B cell (primary cell): ENCODE measurements at regions not wholly inside any gene's neighbourhood (a gene's known extent, or its start where the extent isn't known, plus 50 kb on each side); places are given as distances from the start of the nearest gene placed in this dataset.

Experiments
- ATAC-seq: fragments of 200-7000 bp; cut with Tn5 transposase; one replicate; pipeline ENCODE4 v1.10.0; 2021; ENCODE audit warnings: low read depth, mild to moderate bottlenecking, moderate number of reproducible peaks, moderate library complexity
- CTCF ChIA-PET: fragments of 350-600 bp; sonication (Branson Sonifier 250); formaldehyde crosslinking; loops from one replicate; lab custom pipeline; 2021; ENCODE audit warnings: antibody characterized with exemption, inconsistent platforms; lab: Charles Lee
- POLR2A ChIA-PET: fragments of 350-600 bp; sonication (Branson Sonifier 250); formaldehyde crosslinking; loops from one replicate; lab custom pipeline; 2021; ENCODE audit warnings: antibody characterized with exemption; lab: Charles Lee
- DNase-seq: peaks from one replicate; pipeline ENCODE4 v3.0.0; 2013
- H2AFZ ChIP-seq: 2 replicates; pipeline ENCODE4 v1.6.1; 2012; ENCODE audit warnings: mild to moderate bottlenecking, low read depth, low read length; ENCODE audit not compliant: insufficient read depth, poor library complexity, severe bottlenecking
- H3K27ac ChIP-seq, 2 donors: 1 replicate in 1 of 2; 2 replicates in 1 of 2; pipeline ENCODE4 v1.5.1; 2012 to 2013; ENCODE audit warnings: low read length in 2 of 2, mild to moderate bottlenecking in 2 of 2, moderate library complexity in 1 of 2
- H3K27me3 ChIP-seq, 4 experiments: fragments of 200-600 bp in 1 of 4; sonication (generic) in 1 of 4; replicated peaks in 1 of 4; 1 replicate in 2 of 4; 2 replicates in 2 of 4; pipeline versions ENCODE4 v1.6.1 to v1.7.0; 2013 to 2016; ENCODE audit warnings: low read length in 3 of 4, mild to moderate bottlenecking in 2 of 4, mixed read lengths in 1 of 4, moderate library complexity in 1 of 4; ENCODE audit not compliant: insufficient read depth in 4 of 4, control insufficient read depth in 3 of 4; ENCODE audit errors: control extremely low read depth in 1 of 4
- H3K36me3 ChIP-seq, 2 experiments: replicated peaks in 1 of 2; 1 replicate in 1 of 2; 2 replicates in 1 of 2; pipeline versions ENCODE4 v1.6.1 to v1.7.1; 2013; ENCODE audit warnings: low read length in 1 of 2; ENCODE audit not compliant: insufficient read depth in 2 of 2, control insufficient read depth in 1 of 2; ENCODE audit errors: control extremely low read depth in 1 of 2, extremely low read depth in 1 of 2
- H3K4me1 ChIP-seq, 2 donors: fragments of 200-600 bp in 1 of 2; sonication (generic) in 1 of 2; 1 replicate in 1 of 2; 2 replicates in 1 of 2; pipeline versions ENCODE4 v1.5.1 to v1.6.1; 2013 to 2017; ENCODE audit warnings: low read length in 2 of 2; ENCODE audit not compliant: control insufficient read depth in 2 of 2, insufficient read depth in 2 of 2
- H3K4me2 ChIP-seq: replicated peaks from 2 replicates; pipeline ENCODE3; 2012; ENCODE audit warnings: mild to moderate bottlenecking, low read depth, low read length; ENCODE audit not compliant: poor library complexity, severe bottlenecking
- H3K4me3 ChIP-seq, 5 experiments: fragments of 200-600 bp in 1 of 5; sonication (generic) in 1 of 5; 1 replicate in 3 of 5; 2 replicates in 2 of 5; pipeline versions ENCODE4 v1.5.1 to v1.7.0; 2011 to 2016; ENCODE audit warnings: low read length in 4 of 5, mild to moderate bottlenecking in 4 of 5, low read depth in 2 of 5, control low read depth in 1 of 5, moderate library complexity in 1 of 5; ENCODE audit not compliant: insufficient read depth in 1 of 5; ENCODE audit errors: control extremely low read depth in 1 of 5, extremely low read depth in 1 of 5
- H3K79me2 ChIP-seq: fragments of 200-600 bp; sonication (generic); one replicate; pipeline ENCODE4 v1.6.0; 2016; ENCODE audit warnings: low read length; ENCODE audit not compliant: control insufficient read depth, insufficient read depth
- H3K9ac ChIP-seq: fragments of 200-600 bp; sonication (generic); 2 replicates; pipeline ENCODE4 v1.6.1; 2017; ENCODE audit warnings: mild to moderate bottlenecking, low read length, moderate library complexity
- H3K9me3 ChIP-seq, 3 donors: one replicate each; pipeline versions ENCODE4 v1.6.1 to v1.7.1; 2013; ENCODE audit warnings: low read length in 2 of 3; ENCODE audit not compliant: control insufficient read depth in 2 of 3, insufficient read depth in 1 of 3; ENCODE audit errors: control extremely low read depth in 1 of 3
- H4K20me1 ChIP-seq: 2 replicates; pipeline ENCODE4 v1.6.0; 2012; ENCODE audit warnings: mild to moderate bottlenecking, low read length; ENCODE audit not compliant: insufficient read depth, control insufficient read depth, poor library complexity, severe bottlenecking
- H3K27ac Mint-ChIP-seq: one replicate; pipeline ENCODE4 v1.8.0; 2021; ENCODE audit warnings: mixed read lengths
- H3K27me3 Mint-ChIP-seq: one replicate; pipeline ENCODE4 v1.8.0; 2021; ENCODE audit warnings: mixed read lengths
- H3K4me1 Mint-ChIP-seq: one replicate; pipeline ENCODE4 v1.8.0; 2021; ENCODE audit warnings: mixed read lengths
- H3K4me3 Mint-ChIP-seq: one replicate; pipeline ENCODE4 v1.8.0; 2021; ENCODE audit warnings: mixed read lengths
- H3K9me3 Mint-ChIP-seq: one replicate; pipeline ENCODE4 v1.8.0; 2022; ENCODE audit warnings: mixed read lengths; ENCODE audit not compliant: insufficient read depth
- EZH2 ChIP-seq: IDR thresholded peaks from 2 replicates; pipeline ENCODE4 v1.6.1; 2012; ENCODE audit warnings: borderline replicate concordance, low read depth, mild to moderate bottlenecking, moderate library complexity, low read length; ENCODE audit not compliant: insufficient read depth, poor library complexity, severe bottlenecking
- WGBS: methylation state at CpG from one replicate; pipeline ENCODE4 v1.1.5; 2013; ENCODE audit warnings: missing lambda C conversion rate; ENCODE audit not compliant: insufficient coverage; 5-methylcytosine and 5-hydroxymethylcytosine counted together
- intact Hi-C: fragments of 100-400 bp; cut with micrococcal nuclease; formaldehyde crosslinking; loops from one replicate; pipeline ENCODE4 v1.10.0; 2022
- TF ChIP-seq, protein P1 (sequence below): fragments of 200-600 bp; IDR thresholded peaks from one replicate; pipeline ENCODE4 v1.8.0; 2022; ENCODE audit warnings: antibody characterized with exemption, mild to moderate bottlenecking

DNA sequence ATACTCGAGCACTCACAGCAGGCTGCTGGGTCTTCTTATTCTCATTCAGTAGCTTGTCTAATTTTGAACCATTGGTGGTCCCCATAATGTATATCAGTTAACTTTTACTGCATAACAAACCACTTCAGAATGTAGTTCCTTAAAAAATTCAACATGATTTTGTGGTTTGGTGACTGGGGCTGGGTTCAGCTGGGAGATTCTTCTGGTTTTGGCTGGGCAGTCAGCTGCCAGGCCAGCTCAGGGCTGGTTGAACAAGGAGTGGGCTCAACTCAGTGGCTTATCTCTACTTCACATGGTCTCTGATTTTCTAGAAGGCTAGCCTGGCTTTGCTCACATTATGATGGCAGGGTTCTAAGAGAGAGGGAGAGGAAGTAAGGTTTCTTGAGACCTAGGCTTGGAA, 292.4 kb upstream of the CHD6 start:
- H3K27me3 Mint-ChIP-seq: no peaks in the 10 kb centered on the region
- no peak overlapping the region for H2AFZ ChIP-seq
- no peak for DNase-seq

DNA sequence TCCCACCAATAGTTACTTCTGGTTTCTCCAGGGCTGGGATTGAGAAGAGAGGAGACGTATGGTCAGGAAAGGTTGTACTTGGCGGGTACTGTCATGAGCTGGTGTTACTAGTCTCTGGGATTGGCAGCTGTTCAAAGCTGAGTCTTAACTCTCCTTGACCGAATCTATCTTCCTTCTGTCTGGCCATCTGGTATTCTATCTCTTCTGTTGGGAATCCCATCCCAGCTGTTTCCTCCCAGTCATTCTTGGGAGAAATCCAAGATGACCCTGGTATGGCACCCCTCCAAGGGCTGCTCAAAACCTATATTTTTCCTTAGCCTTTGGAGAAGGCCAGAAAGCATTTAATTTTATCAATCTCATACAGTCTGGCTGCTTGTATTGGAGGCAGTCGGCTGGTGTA, 287.0 kb upstream of the CHD6 start:
- DNase-seq (no peak), ATAC-seq (no peak)
- Histone ChIP-seq H3K9me3 (no peaks in the 10 kb centered on the region), H3K9ac (no peak overlapping the region), H3K4me1 (no peaks in the 10 kb centered on the region), H2AFZ (no peak overlapping the region), H3K4me2 (no peak overlapping the region), H4K20me1 (no peaks in the 10 kb centered on the region), H3K79me2 (no peaks in the 10 kb centered on the region), H3K36me3 (no peaks in the 10 kb centered on the region), H3K4me3 (no peak overlapping the region), H3K27me3 (no peaks in the 10 kb centered on the region), H3K27ac (no peak overlapping the region)
- no peak overlapping the region for H3K27ac Mint-ChIP-seq
- CTCF ChIA-PET: no interaction called here
- no peak overlapping the region for H3K4me3 Mint-ChIP-seq
- no peaks in the 10 kb centered on the region for H3K4me1 Mint-ChIP-seq
- POLR2A ChIA-PET: no interaction called here
- intact Hi-C loops: no loop called here
- no peaks in the 10 kb centered on the region for H3K9me3 Mint-ChIP-seq
- H3K27me3 Mint-ChIP-seq: no peaks in the 10 kb centered on the region
- TF ChIP-seq EZH2: no peak
- TF ChIP-seq, protein P1, sequence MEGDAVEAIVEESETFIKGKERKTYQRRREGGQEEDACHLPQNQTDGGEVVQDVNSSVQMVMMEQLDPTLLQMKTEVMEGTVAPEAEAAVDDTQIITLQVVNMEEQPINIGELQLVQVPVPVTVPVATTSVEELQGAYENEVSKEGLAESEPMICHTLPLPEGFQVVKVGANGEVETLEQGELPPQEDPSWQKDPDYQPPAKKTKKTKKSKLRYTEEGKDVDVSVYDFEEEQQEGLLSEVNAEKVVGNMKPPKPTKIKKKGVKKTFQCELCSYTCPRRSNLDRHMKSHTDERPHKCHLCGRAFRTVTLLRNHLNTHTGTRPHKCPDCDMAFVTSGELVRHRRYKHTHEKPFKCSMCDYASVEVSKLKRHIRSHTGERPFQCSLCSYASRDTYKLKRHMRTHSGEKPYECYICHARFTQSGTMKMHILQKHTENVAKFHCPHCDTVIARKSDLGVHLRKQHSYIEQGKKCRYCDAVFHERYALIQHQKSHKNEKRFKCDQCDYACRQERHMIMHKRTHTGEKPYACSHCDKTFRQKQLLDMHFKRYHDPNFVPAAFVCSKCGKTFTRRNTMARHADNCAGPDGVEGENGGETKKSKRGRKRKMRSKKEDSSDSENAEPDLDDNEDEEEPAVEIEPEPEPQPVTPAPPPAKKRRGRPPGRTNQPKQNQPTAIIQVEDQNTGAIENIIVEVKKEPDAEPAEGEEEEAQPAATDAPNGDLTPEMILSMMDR: no peak
- WGBS: 75% methylated on average over 1 of the region's 4 CpGs

More for the DNA sequence above, 292.4 kb upstream of the CHD6 start:
- TF ChIP-seq EZH2: no peak
- TF ChIP-seq, protein P1: no peak
- Histone ChIP-seq H3K4me3 (no peak overlapping the region), H3K4me2 (no peak overlapping the region), H3K27ac (no peak overlapping the region), H3K27me3 (no peaks in the 10 kb centered on the region), H3K4me1 (no peaks in the 10 kb centered on the region), H3K9ac (no peak overlapping the region), H3K9me3 (no peaks in the 10 kb centered on the region), H3K79me2 (no peaks in the 10 kb centered on the region), H4K20me1 (no peaks in the 10 kb centered on the region), H3K36me3 (no peaks in the 10 kb centered on the region)
- ChIA-PET CTCF (no interaction called here), POLR2A (no interaction called here)
- ATAC-seq: no peak
- WGBS: no CpG with 5 or more reads among the region's 1 CpG
- no peak overlapping the region for H3K4me3 Mint-ChIP-seq
- H3K9me3 Mint-ChIP-seq: peaks cover 3% of the 10 kb centered on the region
- H3K27ac Mint-ChIP-seq: no peak overlapping the region
- intact Hi-C loops: no loop called here
- no peaks in the 10 kb centered on the region for H3K4me1 Mint-ChIP-seq
